T-helper 1 cell treated with Interleukin-12 subunit alpha and Interleukin-12 subunit beta and Interleukin-4 antibody, amounts not matched to agents 30 ng/mL and 1 ng/mL, for 36 hours (primary cell): ENCODE measurements at regions not wholly inside any gene's neighbourhood (a gene's known extent, or its start where the extent isn't known, plus 50 kb on each side); places are given as distances from the start of the nearest gene placed in this dataset.
"Not testable (repeated sequence)": the region's sequence is repeated elsewhere in the genome, so short reads cannot be mapped to it uniquely, and the experiment has no call there.

Source experiments
- intact Hi-C: fragments of 100-400 bp; cut with micrococcal nuclease; formaldehyde crosslinking; loops from one replicate; pipeline ENCODE4 v1.15.1; 2024

GRCh38 chr3:7999384-7999783, 502.2 kb upstream of the LMCD1 start:
- intact Hi-C loops: no loop called here

GRCh38 chr3:8001307-8001706, 500.3 kb upstream of the LMCD1 start:
- intact Hi-C loops: no loop called here

GRCh38 chr3:8001712-8002111, 499.9 kb upstream of the LMCD1 start:
- intact Hi-C loops: no loop called here

- intact Hi-C loops: no loop called here
Observed at GRCh38 chr3:8011902-8012301, 489.7 kb upstream of the LMCD1 start.

- intact Hi-C loops: no loop called here
Observed at GRCh38 chr3:8020047-8020841, 481.4 kb upstream of the LMCD1 start.

GRCh38 chr3:8027954-8028353, 473.7 kb upstream of the LMCD1 start:
- intact Hi-C loops: no loop called here

- intact Hi-C loops: no loop called here
Observed at GRCh38 chr3:8050283-8050682, 451.3 kb upstream of the LMCD1 start.

GRCh38 chr3:8052659-8053058, 449.0 kb upstream of the LMCD1 start:
- intact Hi-C loops: no loop called here

GRCh38 chr3:8068135-8068534, 433.5 kb upstream of the LMCD1 start:
- intact Hi-C loops: not testable (repeated sequence)

GRCh38 chr3:8069471-8069870, 432.2 kb upstream of the LMCD1 start:
- intact Hi-C loops: no loop called here

GRCh38 chr3:8070011-8070410, 431.6 kb upstream of the LMCD1 start:
- intact Hi-C loops: no loop called here

- intact Hi-C loops: not testable (repeated sequence)
Observed at GRCh38 chr3:8074740-8075139, 426.9 kb upstream of the LMCD1 start.

GRCh38 chr3:8077126-8077525, 424.5 kb upstream of the LMCD1 start:
- intact Hi-C loops: no loop called here

- intact Hi-C loops: no loop called here
Observed at GRCh38 chr3:8080464-8080863, 421.2 kb upstream of the LMCD1 start.

- intact Hi-C loops: no loop called here
Observed at GRCh38 chr3:8085498-8085897, 416.1 kb upstream of the LMCD1 start.

- intact Hi-C loops: no loop called here
Observed at GRCh38 chr3:8087951-8088350, 413.7 kb upstream of the LMCD1 start.

GRCh38 chr3:8094415-8094814, 407.2 kb upstream of the LMCD1 start:
- intact Hi-C loops: no loop called here

GRCh38 chr3:8095724-8096123, 405.9 kb upstream of the LMCD1 start:
- intact Hi-C loops: no loop called here

GRCh38 chr3:8097690-8098089, 403.9 kb upstream of the LMCD1 start:
- intact Hi-C loops: no loop called here

- intact Hi-C loops: no loop called here
Observed at GRCh38 chr3:8103954-8104353, 397.7 kb upstream of the LMCD1 start.

- intact Hi-C loops: no loop called here
Observed at GRCh38 chr3:8106921-8107320, 394.7 kb upstream of the LMCD1 start.

- intact Hi-C loops: loop anchor here (1.0 kb wide), 2 partner anchors 306 to 311 kb away; no protein-coding TSS in a partner anchor
Observed at GRCh38 chr3:8110966-8111798, 390.4 kb upstream of the LMCD1 start.

- intact Hi-C loops: no loop called here
Observed at GRCh38 chr3:8112587-8112986, 389.0 kb upstream of the LMCD1 start.
